NCI-H524 (cell line): ENCODE measurements at regions not wholly inside any gene's neighbourhood (a gene's known extent, or its start where the extent isn't known, plus 50 kb on each side); places are given as distances from the start of the nearest gene placed in this dataset.
"Not testable (repeated sequence)": the region's sequence is repeated elsewhere in the genome, so short reads cannot be mapped to it uniquely, and the experiment has no call there.

Experiments used
- DNase-seq, 2 experiments: peaks; one replicate each; lab custom pipeline; 2025; lab: John Stamatoyannopoulos, UW

GRCh38 chr13:50485979-50486935 is 357.2 kb downstream of the DLEU7 start:
- DNase-seq, result no peak

- DNase-seq, result no peak
These were observed 349.8 kb downstream of the DLEU7 start for GRCh38 chr13:50493683-50494082.

GRCh38 chr13:50494138-50494537 is 349.4 kb downstream of the DLEU7 start:
- no peak for DNase-seq

- DNase-seq, result not testable (repeated sequence)
These were observed 340.3 kb downstream of the DLEU7 start for GRCh38 chr13:50503212-50503611.

GRCh38 chr13:50509167-50509566 is 334.3 kb downstream of the DLEU7 start:
- DNase-seq, result no peak

- DNase-seq, result no peak
These were observed 333.6 kb downstream of the DLEU7 start for GRCh38 chr13:50509771-50510441.

GRCh38 chr13:50510885-50511545 is 332.5 kb downstream of the DLEU7 start:
- DNase-seq, result not testable (repeated sequence)

GRCh38 chr13:50511877-50512341 is 331.6 kb downstream of the DLEU7 start:
- DNase-seq, result no peak

GRCh38 chr13:50512474-50513299 is 330.8 kb downstream of the DLEU7 start:
- DNase-seq, result no peak

GRCh38 chr13:50513300-50513877 is 330.1 kb downstream of the DLEU7 start:
- no peak for DNase-seq

- DNase-seq, result no peak
These were observed 329.2 kb downstream of the DLEU7 start for GRCh38 chr13:50514249-50514648.

- DNase-seq, result no peak
These were observed 325.4 kb downstream of the DLEU7 start for GRCh38 chr13:50518131-50518530.

GRCh38 chr13:50518781-50519201 is 324.7 kb downstream of the DLEU7 start:
- DNase-seq, result no peak

GRCh38 chr13:50519866-50520265 is 323.6 kb downstream of the DLEU7 start:
- no peak for DNase-seq

- no peak for DNase-seq
These were observed 322.3 kb downstream of the DLEU7 start for GRCh38 chr13:50521006-50521830.

- DNase-seq, result no peak
These were observed 321.7 kb downstream of the DLEU7 start for GRCh38 chr13:50521831-50522149.

- no peak for DNase-seq
These were observed 321.0 kb downstream of the DLEU7 start for GRCh38 chr13:50522506-50522905.

GRCh38 chr13:50523307-50523706 is 320.2 kb downstream of the DLEU7 start:
- no peak for DNase-seq

GRCh38 chr13:50524560-50524959 is 318.9 kb downstream of the DLEU7 start:
- DNase-seq, result no peak

- no peak for DNase-seq
These were observed 316.8 kb downstream of the DLEU7 start for GRCh38 chr13:50526661-50527071.
